ENCODE measurements at regions not wholly inside any gene's neighbourhood (a gene's known extent, or its start where the extent isn't known, plus 50 kb on each side); places are given as distances from the start of the nearest gene placed in this dataset.

- H3K79me2 ChIP-seq (replicated peaks; ENCODE audit: insufficient read depth, low read length) = no peaks in the 10 kb centered on the region
- H3K27me3 ChIP-seq (ENCODE audit: insufficient read depth, low read depth, low read length) = no peaks in the 10 kb centered on the region
- H3K36me3 ChIP-seq (ENCODE audit: insufficient read depth, low read length) = peaks cover 9% of the 10 kb centered on the region
- H2AFZ ChIP-seq (ENCODE audit: low read depth, low read length) = no peak overlapping the region
- H3K9me3 ChIP-seq (ENCODE audit: low read length) = peaks cover 3% of the 10 kb centered on the region
- no peak overlapping the region for H3K4me2 ChIP-seq (ENCODE audit: low read length)
- no peaks in the 10 kb centered on the region for H3K9me2 ChIP-seq (ENCODE audit: insufficient read depth, low read length)
- H3K4me3 ChIP-seq (ENCODE audit: low read length) = no peak overlapping the region
- TF ChIP-seq TAF1 (IDR thresholded peaks at IDR 0.05; ENCODE audit: low read depth) (no peak), CTCF (IDR thresholded peaks at IDR 0.05; ENCODE audit: poor library complexity, severe bottlenecking) (no peak), MXI1 (conservative IDR thresholded peaks at IDR 0.05; ENCODE audit: poor library complexity, severe bottlenecking) (no peak), EZH2 (IDR thresholded peaks at IDR 0.05; ENCODE audit: borderline replicate concordance, insufficient read depth, low read length, poor library complexity, severe bottlenecking) (no peak), RAD21 (conservative IDR thresholded peaks at IDR 0.05) (no peak), EP300 (conservative IDR thresholded peaks at IDR 0.05; ENCODE audit: poor library complexity, severe bottlenecking) (no peak), POLR2AphosphoS5 (IDR thresholded peaks at IDR 0.05) (no peak), SMC3 (conservative IDR thresholded peaks at IDR 0.05; ENCODE audit: poor library complexity) (no peak), REST (IDR thresholded peaks at IDR 0.05; ENCODE audit: borderline replicate concordance) (no peak)
- H3F3A ChIP-seq (ENCODE audit: insufficient read depth, low read length, poor library complexity, severe bottlenecking) = no peaks in the 10 kb centered on the region
- no peak overlapping the region for H3K9ac ChIP-seq (ENCODE audit: low read length)
- no peak overlapping the region for H3K27ac ChIP-seq (ENCODE audit: low read length)
- H4K20me1 ChIP-seq (ENCODE audit: insufficient read depth) = no peaks in the 10 kb centered on the region
These were observed 276.8 kb downstream of the ASXL3 start for GRCh38 chr18:33854827-33855139.

- no peaks in the 10 kb centered on the region for H4K20me1 ChIP-seq (ENCODE audit: insufficient read depth)
- H3K9me2 ChIP-seq (ENCODE audit: insufficient read depth, low read length) = no peaks in the 10 kb centered on the region
- no peaks in the 10 kb centered on the region for H3F3A ChIP-seq (ENCODE audit: insufficient read depth, low read length, poor library complexity, severe bottlenecking)
- no peak overlapping the region for H3K9ac ChIP-seq (ENCODE audit: low read length)
- H3K4me2 ChIP-seq (ENCODE audit: low read length) = no peak overlapping the region
- no peak overlapping the region for H3K4me3 ChIP-seq (ENCODE audit: low read length)
- peaks cover 3% of the 10 kb centered on the region for H3K9me3 ChIP-seq (ENCODE audit: low read length)
- no peaks in the 10 kb centered on the region for H3K27me3 ChIP-seq (ENCODE audit: insufficient read depth, low read depth, low read length)
- H2AFZ ChIP-seq (ENCODE audit: low read depth, low read length) = no peak overlapping the region
- no peak overlapping the region for H3K27ac ChIP-seq (ENCODE audit: low read length)
- no peaks in the 10 kb centered on the region for H3K79me2 ChIP-seq (replicated peaks; ENCODE audit: insufficient read depth, low read length)
- H3K36me3 ChIP-seq (ENCODE audit: insufficient read depth, low read length) = peaks cover 9% of the 10 kb centered on the region
- TF ChIP-seq CTCF (IDR thresholded peaks at IDR 0.05; ENCODE audit: poor library complexity, severe bottlenecking) (no peak), EP300 (conservative IDR thresholded peaks at IDR 0.05; ENCODE audit: poor library complexity, severe bottlenecking) (no peak), SMC3 (conservative IDR thresholded peaks at IDR 0.05; ENCODE audit: poor library complexity) (no peak), REST (IDR thresholded peaks at IDR 0.05; ENCODE audit: borderline replicate concordance) (no peak), TAF1 (IDR thresholded peaks at IDR 0.05; ENCODE audit: low read depth) (no peak), MXI1 (conservative IDR thresholded peaks at IDR 0.05; ENCODE audit: poor library complexity, severe bottlenecking) (no peak), POLR2AphosphoS5 (IDR thresholded peaks at IDR 0.05) (no peak), RAD21 (conservative IDR thresholded peaks at IDR 0.05) (no peak), EZH2 (IDR thresholded peaks at IDR 0.05; ENCODE audit: borderline replicate concordance, insufficient read depth, low read length, poor library complexity, severe bottlenecking) (no peak)
These were observed 276.2 kb downstream of the ASXL3 start for GRCh38 chr18:33854086-33854826.

Measured in neural cell (in vitro differentiated cells).